GM12878 (cell line): ENCODE measurements at regions not wholly inside any gene's neighbourhood (a gene's known extent, or its start where the extent isn't known, plus 50 kb on each side); places are given as distances from the start of the nearest gene placed in this dataset.

Experiments used
- ATAC-seq: fragments of 200-7000 bp; cut with Tn5 transposase; 3 replicates; pipeline ENCODE4 v1.9.1; 2020; ENCODE audit warnings: mild to moderate bottlenecking, moderate library complexity
- BruUV-seq: library from RNA; stranded (reverse); fragments of 400-500 nt; replicated peaks from 2 replicates; lab custom pipeline; 2021; lab: Mats Ljungman, UMichigan
- CTCF ChIA-PET: fragments of 300-600 bp; sonication (Branson Sonifier 250); formaldehyde crosslinking; extraction: SDS; loops from one replicate; lab custom pipeline; 2021; ENCODE audit warnings: inconsistent platforms; lab: Yijun Ruan, JAX
- POLR2A ChIA-PET: fragments of 350-600 bp; formaldehyde crosslinking; extraction: SDS; loops from one replicate; lab custom pipeline; 2021; ENCODE audit warnings: inconsistent platforms; lab: Charles Lee
- RAD21 ChIA-PET: fragments of 300-600 bp; sonication (Branson Sonifier 250); formaldehyde crosslinking; loops from one replicate; lab custom pipeline; 2023; ENCODE audit warnings: antibody characterized with exemption; ENCODE audit not compliant: unreplicated experiment; lab: Charles Lee
- SMC1A ChIA-PET: fragments of 300-600 bp; sonication (Branson Sonifier 250); formaldehyde crosslinking; loops from one replicate; lab custom pipeline; 2023; ENCODE audit not compliant: unreplicated experiment, uncharacterized antibody; lab: Charles Lee
- DNase-seq: peaks from one replicate; pipeline ENCODE4 v3.0.0-alpha.2; 2011; ENCODE audit warnings: low read depth, low spot score
- FAIRE-seq: peaks from 3 replicates; lab custom pipeline; 2011; peaks lifted over from hg19 to GRCh38; lab: Jason Lieb, UNC
- H2AFZ ChIP-seq: 2 replicates; pipeline ENCODE4 v1.6.0; 2011; ENCODE audit warnings: low read depth, low read length, control low read depth; ENCODE audit not compliant: control insufficient read depth
- H3K27ac ChIP-seq: 2 replicates; pipeline ENCODE4 v1.5.1; 2011; ENCODE audit warnings: control low read depth; ENCODE audit not compliant: control insufficient read depth, insufficient read depth
- H3K27me3 ChIP-seq, 2 experiments: replicated peaks in 1 of 2; 2 replicates each; pipeline versions ENCODE4 v1.6.0 to v1.6.1; 2011; ENCODE audit warnings: low read length in 1 of 2; ENCODE audit not compliant: control insufficient read depth in 2 of 2, insufficient read depth in 2 of 2
- H3K36me3 ChIP-seq, 2 experiments: 2 replicates each; pipeline ENCODE4 v1.5.1; 2011; ENCODE audit warnings: low read length in 1 of 2; ENCODE audit not compliant: control insufficient read depth in 2 of 2, insufficient read depth in 2 of 2
- H3K4me1 ChIP-seq: 2 replicates; pipeline ENCODE4 v1.6.1; 2011; ENCODE audit warnings: mild to moderate bottlenecking, low read length, moderate library complexity, mixed read lengths; ENCODE audit not compliant: control insufficient read depth, insufficient read depth
- H3K4me2 ChIP-seq: 2 replicates; pipeline ENCODE4 v1.6.0; 2011; ENCODE audit warnings: control low read depth; ENCODE audit not compliant: control insufficient read depth, insufficient read depth
- H3K4me3 ChIP-seq: fragments of 200-600 bp; sonication (generic); 2 replicates; pipeline ENCODE4 v1.5.1; 2016
- H3K79me2 ChIP-seq: 2 replicates; pipeline ENCODE4 v1.6.0; 2011; ENCODE audit warnings: low read length; ENCODE audit not compliant: control insufficient read depth, insufficient read depth
- H3K9ac ChIP-seq: 2 replicates; pipeline ENCODE4 v1.8.0; 2011; ENCODE audit warnings: low read length, control low read depth, mixed read lengths; ENCODE audit not compliant: control insufficient read depth, insufficient read depth
- H3K9me3 ChIP-seq: replicated peaks from 3 replicates; pipeline ENCODE4 v1.5.1; 2011; ENCODE audit warnings: mild to moderate bottlenecking, low read length; ENCODE audit not compliant: control insufficient read depth, insufficient read depth
- H4K20me1 ChIP-seq: 2 replicates; pipeline ENCODE4 v1.6.0; 2011; ENCODE audit not compliant: control insufficient read depth, insufficient read depth
- JUNB ChIP-seq: IDR thresholded peaks from 2 replicates; pipeline ENCODE4 v1.6.1; 2016; ENCODE audit warnings: antibody characterized with exemption, mild to moderate bottlenecking
- MLLT1 ChIP-seq: fragments of 450-650 bp; IDR thresholded peaks from 2 replicates; pipeline ENCODE4 v1.6.1; 2016; ENCODE audit warnings: mild to moderate bottlenecking
- MTA3 ChIP-seq: IDR thresholded peaks from 2 replicates; pipeline ENCODE4 v1.6.1; 2012; ENCODE audit warnings: low read length, inconsistent platforms, borderline replicate concordance
- NBN ChIP-seq: fragments of 450-650 bp; IDR thresholded peaks from 2 replicates; pipeline ENCODE4 v1.6.1; 2016
- POU2F2 ChIP-seq: IDR thresholded peaks from 3 replicates; pipeline ENCODE4 v1.6.1; 2011; ENCODE audit warnings: low read depth, mild to moderate bottlenecking, low read length, borderline replicate concordance
- RB1 ChIP-seq: fragments of 450-650 bp; formaldehyde crosslinking; IDR thresholded peaks from 2 replicates; pipeline ENCODE4 v1.6.1; 2017; ENCODE audit warnings: mild to moderate bottlenecking, borderline replicate concordance
- RUNX3 ChIP-seq: IDR thresholded peaks from 2 replicates; pipeline ENCODE4 v1.6.1; 2012; ENCODE audit warnings: low read length, inconsistent platforms
- TCF12 ChIP-seq: IDR thresholded peaks from 2 replicates; pipeline ENCODE4 v1.6.1; 2011; ENCODE audit warnings: low read depth, mild to moderate bottlenecking, low read length
- TCF7 ChIP-seq: IDR thresholded peaks from 2 replicates; pipeline ENCODE4 v1.6.1; 2014; ENCODE audit warnings: antibody characterized with exemption, borderline replicate concordance
- WGBS: methylation state at CpG from one replicate; pipeline ENCODE4 v1.1.6; 2016; ENCODE audit warnings: low lambda C conversion rate; ENCODE audit not compliant: insufficient replicate concordance, insufficient coverage; ENCODE audit errors: missing lambda C conversion rate; 5-methylcytosine and 5-hydroxymethylcytosine counted together
- in situ Hi-C: fragments of 300-500 bp; cut with MboI; formaldehyde crosslinking; loops from 9 replicates; pipeline ENCODE4 v1.14.3; 2018; ENCODE audit warnings: mixed read lengths
- intact Hi-C: fragments of 100-400 bp; cut with micrococcal nuclease; formaldehyde crosslinking; loops from one replicate; pipeline ENCODE4 v1.14.2; 2022; ENCODE audit not compliant: unreplicated experiment

GRCh38 chr2:8248623-8248957 lies 433.3 kb upstream of the ID2 start:
- Histone ChIP-seq H3K36me3 (peaks cover 0 to 4% of the 10 kb centered on the region in 2 experiments; a peak in 2 of 4 replicates), H4K20me1 (no peaks in the 10 kb centered on the region)
- TF ChIP-seq JUNB (peak; percentile 55; the same call in 1 of the 2 replicates), RUNX3 (peak; percentile 12; the same call in 1 of the 2 replicates), MTA3 (no peak), TCF7 (no peak), MLLT1 (no peak), TCF12 (no peak), POU2F2 (0 out of 3 replicates have a peak, but pooled peaks have one; percentile 62), NBN (no peak), RB1 (no peak)
- TF ChIP-seq, all 136 proteins: peak for 3
- intact Hi-C loops (no loop called here), in situ Hi-C loops (no loop called here)
- H3K27ac ChIP-seq: no peak overlapping the region
- DNase-seq (no peak), FAIRE-seq (no peak), ATAC-seq (no peak)
- H3K4me3 ChIP-seq: no peak overlapping the region
- H3K9me3 ChIP-seq: peaks cover 48% of the 10 kb centered on the region
- peaks cover 21% of the 10 kb centered on the region for H3K4me1 ChIP-seq
- no peak overlapping the region for H2AFZ ChIP-seq
- 2% methylated on average over 2 of the region's 2 CpGs for whole genome bisulfite sequencing
- ChIA-PET RAD21 (interaction anchor here (0.5 kb wide), 1 partner anchor 73 kb away, joined by 4 read pairs; no protein-coding TSS in a partner anchor), SMC1A (interaction anchor here (0.7 to 9.0 kb wide), 6 partner anchors 12 to 65 kb away, joined by 3 to 125 read pairs (median 3); no protein-coding TSS in a partner anchor), POLR2A (interaction anchor here (0.6 to 2.1 kb wide), 3 partner anchors 9 to 283 kb away, joined by 3 to 10 read pairs (median 5); no protein-coding TSS in a partner anchor), CTCF (interaction anchor here (0.7 to 1.2 kb wide), 3 partner anchors 11 to 173 kb away, joined by 3 read pairs; no protein-coding TSS in a partner anchor)
- no peak overlapping the region; the same call in 1 of the 2 replicates for H3K4me2 ChIP-seq
- no peaks in the 10 kb centered on the region for H3K79me2 ChIP-seq
- H3K27me3 ChIP-seq: no peaks in the 10 kb centered on the region
- BruUV-seq: no TSS peak
- no peak overlapping the region for H3K9ac ChIP-seq
